ENCODE measurements at regions not wholly inside any gene's neighbourhood (a gene's known extent, or its start where the extent isn't known, plus 50 kb on each side); places are given as distances from the start of the nearest gene placed in this dataset.

- Histone ChIP-seq H3K9ac (ENCODE audit: low read length) (no peak overlapping the region), H3K4me3 (ENCODE audit: low read length) (no peak overlapping the region), H3K27ac (ENCODE audit: low read length) (no peak overlapping the region), H3K36me3 (replicated peaks; ENCODE audit: low read depth, low read length) (no peaks in the 10 kb centered on the region), H2AFZ (ENCODE audit: low read depth, low read length) (no peak overlapping the region), H3K4me1 (ENCODE audit: low read length) (peaks cover 23% of the 10 kb centered on the region), H3K27me3 (ENCODE audit: low read depth, low read length) (no peaks in the 10 kb centered on the region), H4K20me1 (ENCODE audit: insufficient read depth, low read length) (no peaks in the 10 kb centered on the region), H3K79me2 (ENCODE audit: low read length) (no peaks in the 10 kb centered on the region), H3K4me2 (ENCODE audit: low read length) (0 out of 2 replicates have a peak overlapping the region, but pooled peaks have one; percentile 3), H3K9me3 (ENCODE audit: insufficient read depth, low read length) (no peaks in the 10 kb centered on the region)
- TF ChIP-seq CTCF (IDR thresholded peaks at IDR 0.05; ENCODE audit: low read depth, low read length) (no peak), EZH2phosphoT487 (IDR thresholded peaks at IDR 0.05; ENCODE audit: low read depth) (no peak)
Measured at GRCh38 chr13:39269004-39269403, 230.7 kb downstream of the NHLRC3 start.

GRCh38 chr13:39269411-39269810 lies 231.2 kb downstream of the NHLRC3 start:
- Histone ChIP-seq H3K36me3 (replicated peaks; ENCODE audit: low read depth, low read length) (no peaks in the 10 kb centered on the region), H3K4me3 (ENCODE audit: low read length) (no peak overlapping the region), H3K79me2 (ENCODE audit: low read length) (no peaks in the 10 kb centered on the region), H2AFZ (ENCODE audit: low read depth, low read length) (no peak overlapping the region), H3K27me3 (ENCODE audit: low read depth, low read length) (no peaks in the 10 kb centered on the region), H3K27ac (ENCODE audit: low read length) (no peak overlapping the region), H3K4me1 (ENCODE audit: low read length) (peaks cover 27% of the 10 kb centered on the region), H4K20me1 (ENCODE audit: insufficient read depth, low read length) (no peaks in the 10 kb centered on the region), H3K9me3 (ENCODE audit: insufficient read depth, low read length) (no peaks in the 10 kb centered on the region), H3K9ac (ENCODE audit: low read length) (no peak overlapping the region), H3K4me2 (ENCODE audit: low read length) (no peak overlapping the region)
- TF ChIP-seq EZH2phosphoT487 (IDR thresholded peaks at IDR 0.05; ENCODE audit: low read depth) (no peak), CTCF (IDR thresholded peaks at IDR 0.05; ENCODE audit: low read depth, low read length) (no peak)

GRCh38 chr13:39272994-39273393 lies 234.7 kb downstream of the NHLRC3 start:
- TF ChIP-seq CTCF (IDR thresholded peaks at IDR 0.05; ENCODE audit: low read depth, low read length) (no peak), EZH2phosphoT487 (IDR thresholded peaks at IDR 0.05; ENCODE audit: low read depth) (no peak)
- no peak overlapping the region for H3K27ac ChIP-seq (ENCODE audit: low read length)
- H2AFZ ChIP-seq (ENCODE audit: low read depth, low read length), result no peak overlapping the region
- peaks cover 34% of the 10 kb centered on the region for H3K4me1 ChIP-seq (ENCODE audit: low read length)
- H3K9ac ChIP-seq (ENCODE audit: low read length), result no peak overlapping the region
- H4K20me1 ChIP-seq (ENCODE audit: insufficient read depth, low read length), result no peaks in the 10 kb centered on the region
- no peaks in the 10 kb centered on the region for H3K79me2 ChIP-seq (ENCODE audit: low read length)
- no peak overlapping the region for H3K4me2 ChIP-seq (ENCODE audit: low read length)
- H3K4me3 ChIP-seq (ENCODE audit: low read length), result no peak overlapping the region
- H3K9me3 ChIP-seq (ENCODE audit: insufficient read depth, low read length), result no peaks in the 10 kb centered on the region
- no peaks in the 10 kb centered on the region for H3K27me3 ChIP-seq (ENCODE audit: low read depth, low read length)
- no peaks in the 10 kb centered on the region for H3K36me3 ChIP-seq (replicated peaks; ENCODE audit: low read depth, low read length)

- Histone ChIP-seq H3K9ac (ENCODE audit: low read length) (peak overlapping the region; percentile 43; the same call in 1 of the 2 replicates), H3K27ac (ENCODE audit: low read length) (peak overlapping the region; percentile 24; the same call in 1 of the 2 replicates), H3K4me3 (ENCODE audit: low read length) (no peak overlapping the region), H3K79me2 (ENCODE audit: low read length) (no peaks in the 10 kb centered on the region), H3K36me3 (replicated peaks; ENCODE audit: low read depth, low read length) (no peaks in the 10 kb centered on the region), H3K9me3 (ENCODE audit: insufficient read depth, low read length) (no peaks in the 10 kb centered on the region), H4K20me1 (ENCODE audit: insufficient read depth, low read length) (no peaks in the 10 kb centered on the region), H3K4me1 (ENCODE audit: low read length) (peaks cover 22% of the 10 kb centered on the region), H2AFZ (ENCODE audit: low read depth, low read length) (peak overlapping the region; percentile 73), H3K27me3 (ENCODE audit: low read depth, low read length) (no peaks in the 10 kb centered on the region), H3K4me2 (ENCODE audit: low read length) (peak overlapping the region; percentile 28)
- TF ChIP-seq CTCF (IDR thresholded peaks at IDR 0.05; ENCODE audit: low read depth, low read length) (peak; percentile 80), EZH2phosphoT487 (IDR thresholded peaks at IDR 0.05; ENCODE audit: low read depth) (no peak)
Measured at GRCh38 chr13:39273953-39274738, 235.9 kb downstream of the NHLRC3 start.
